HepG2 (cell line): ENCODE measurements at regions not wholly inside any gene's neighbourhood (a gene's known extent, or its start where the extent isn't known, plus 50 kb on each side); places are given as distances from the start of the nearest gene placed in this dataset.

ENCODE experiments used
- ATAC-seq: fragments of 200-7000 bp; cut with Tn5 transposase; 3 replicates; pipeline ENCODE4 v1.9.1; 2020; ENCODE audit warnings: mild to moderate bottlenecking, moderate library complexity
- BruUV-seq: library from RNA; stranded (reverse); fragments of 400-500 nt; replicated peaks from 2 replicates; lab custom pipeline; 2021; lab: Mats Ljungman, UMichigan
- CTCF ChIA-PET: fragments of 300-600 bp; formaldehyde crosslinking; extraction: SDS; loops from one replicate; lab custom pipeline; 2021; ENCODE audit warnings: low total read pairs, inconsistent platforms, low intra/inter-chr PET ratio; lab: Yijun Ruan, JAX
- POLR2A ChIA-PET: fragments of 350-600 bp; sonication (Branson Sonifier 250); formaldehyde crosslinking; loops from one replicate; lab custom pipeline; 2020; ENCODE audit warnings: antibody characterized with exemption, inconsistent platforms; lab: Yijun Ruan, JAX
- DNase-seq: peaks from one replicate; pipeline ENCODE4 v3.0.0-alpha.2; 2015; ENCODE audit warnings: low spot score
- FAIRE-seq: peaks from 3 replicates; lab custom pipeline; 2011; peaks lifted over from hg19 to GRCh38; lab: Jason Lieb, UNC
- H2AFZ ChIP-seq: one replicate; pipeline ENCODE4 v1.6.1; 2011; ENCODE audit warnings: low read length, inconsistent platforms
- H3K27ac ChIP-seq: fragments of 300-600 bp; 3 replicates; pipeline ENCODE4 v1.8.0; 2011; ENCODE audit warnings: mixed run types, mild to moderate bottlenecking, mixed read lengths, low read length, inconsistent platforms; ENCODE audit not compliant: insufficient read depth; ENCODE audit errors: extremely low read length
- H3K27me3 ChIP-seq, 2 experiments: fragments of 200-600 bp in 1 of 2; 2 replicates in 1 of 2; 3 replicates in 1 of 2; pipeline versions ENCODE4 v1.6.0 to v1.8.0; 2011; ENCODE audit warnings: low read length in 2 of 2, mild to moderate bottlenecking in 2 of 2, moderate library complexity in 2 of 2, inconsistent platforms in 1 of 2; ENCODE audit not compliant: insufficient read depth in 2 of 2, control insufficient read depth in 1 of 2
- H3K36me3 ChIP-seq, 2 experiments: fragments of 200-600 bp in 1 of 2; replicated peaks in 1 of 2; 2 replicates in 1 of 2; 3 replicates in 1 of 2; pipeline versions ENCODE4 v1.5.1 to v1.8.0; 2011; ENCODE audit warnings: low read length in 2 of 2, inconsistent platforms in 1 of 2; ENCODE audit not compliant: insufficient read depth in 2 of 2, control insufficient read depth in 1 of 2
- H3K4me1 ChIP-seq: 2 replicates; pipeline ENCODE4 v1.5.1; 2012; ENCODE audit warnings: low read length, inconsistent platforms; ENCODE audit not compliant: insufficient read depth
- H3K4me2 ChIP-seq: 2 replicates; pipeline ENCODE4 v1.6.0; 2011; ENCODE audit warnings: low read depth, low read length, inconsistent platforms
- H3K4me3 ChIP-seq, 3 experiments: fragments of 200-600 bp in 1 of 3; sonication (generic), shearing (Covaris generic) in 1 of 3; replicated peaks in 1 of 3; 2 replicates each; pipeline ENCODE4 v1.5.1; 2011 to 2016; ENCODE audit warnings: low read length in 3 of 3, inconsistent platforms in 2 of 3, low read depth in 2 of 3, mild to moderate bottlenecking in 2 of 3, control low read depth in 1 of 3, mixed read lengths in 1 of 3; ENCODE audit not compliant: insufficient read depth in 1 of 3
- H3K79me2 ChIP-seq: one replicate; pipeline ENCODE4 v1.6.1; 2011; ENCODE audit warnings: low read length, inconsistent platforms; ENCODE audit not compliant: insufficient read depth
- H3K9ac ChIP-seq: 2 replicates; pipeline ENCODE4 v1.6.0; 2011; ENCODE audit warnings: mild to moderate bottlenecking, low read depth, low read length, inconsistent platforms; ENCODE audit not compliant: insufficient read depth
- H3K9me3 ChIP-seq: 2 replicates; pipeline ENCODE4 v1.5.1; 2012; ENCODE audit warnings: mild to moderate bottlenecking, low read length
- H4K20me1 ChIP-seq: 2 replicates; pipeline ENCODE4 v1.6.0; 2011; ENCODE audit warnings: inconsistent platforms, mild to moderate bottlenecking, low read length, moderate library complexity; ENCODE audit not compliant: insufficient read depth
- CBX2 ChIP-seq, 2 experiments: fragments of 200-600 bp in 1 of 2; sonication (generic); formaldehyde crosslinking in 1 of 2; IDR thresholded peaks; 2 replicates each; pipeline versions ENCODE4 v1.7.0 to v1.8.1; 2018 to 2022; ENCODE audit warnings: low read depth in 2 of 2, low read length in 1 of 2, mild to moderate bottlenecking in 1 of 2, missing genetic modification reagents in 1 of 2
- CSRNP2 ChIP-seq: sonication (generic); formaldehyde crosslinking; conservative IDR thresholded peaks from 2 replicates; pipeline ENCODE4 v1.8.0; 2022; ENCODE audit warnings: low read depth, missing genetic modification reagents
- GTF3A ChIP-seq: sonication (generic); formaldehyde crosslinking; conservative IDR thresholded peaks from 2 replicates; pipeline ENCODE4 v1.4.0; 2020; ENCODE audit warnings: mild to moderate bottlenecking, missing genetic modification reagents
- HOXD1 ChIP-seq: sonication (generic); formaldehyde crosslinking; IDR thresholded peaks from 2 replicates; pipeline ENCODE4 v1.5.0; 2020; ENCODE audit warnings: missing genetic modification reagents
- NFKB2 ChIP-seq: sonication (generic); formaldehyde crosslinking; IDR thresholded peaks from 2 replicates; pipeline ENCODE4 v1.4.0; 2020; ENCODE audit warnings: missing genetic modification reagents, borderline replicate concordance
- PCBP2 ChIP-seq: fragments of 200-400 bp; formaldehyde crosslinking; optimal IDR thresholded peaks from 2 replicates; pipeline ENCODE3; 2018; ENCODE audit warnings: low read length, low read depth; ENCODE audit not compliant: poor library complexity, severe bottlenecking
- RARG ChIP-seq: sonication (generic); formaldehyde crosslinking; IDR thresholded peaks from 2 replicates; pipeline ENCODE4 v1.4.0; 2020; ENCODE audit warnings: low read depth, mild to moderate bottlenecking, missing genetic modification reagents
- REXO4 ChIP-seq: sonication (generic); formaldehyde crosslinking; IDR thresholded peaks from 2 replicates; pipeline ENCODE4 v1.8.0; 2022; ENCODE audit warnings: missing genetic modification reagents, mild to moderate bottlenecking, borderline replicate concordance
- SP2 ChIP-seq: sonication (generic); formaldehyde crosslinking; IDR thresholded peaks from 2 replicates; pipeline ENCODE4 v1.5.1; 2020; ENCODE audit warnings: mild to moderate bottlenecking, missing genetic modification reagents
- ZBTB25 ChIP-seq: IDR thresholded peaks from 2 replicates; pipeline ENCODE4 v1.6.1; 2018; ENCODE audit warnings: missing genetic modification reagents
- ZNF382 ChIP-seq: sonication (generic); formaldehyde crosslinking; IDR thresholded peaks from 2 replicates; pipeline ENCODE4 v1.5.0; 2020; ENCODE audit warnings: missing genetic modification reagents, mild to moderate bottlenecking, borderline replicate concordance
- ZNF614 ChIP-seq: IDR thresholded peaks from 2 replicates; pipeline ENCODE4 v1.6.1; 2018; ENCODE audit warnings: missing biosample characterization, missing genetic modification reagents, inconsistent platforms, borderline replicate concordance
- ZNF816 ChIP-seq: sonication (generic); formaldehyde crosslinking; IDR thresholded peaks from 2 replicates; pipeline ENCODE4 v1.8.0; 2022; ENCODE audit warnings: missing genetic modification reagents, mild to moderate bottlenecking, borderline replicate concordance
- in situ Hi-C: cut with HindIII; loops from 2 replicates; pipeline ENCODE4 v1.10.0; 2017; ENCODE audit warnings: low pct_unique_long_range_greater_than_20kb; ENCODE audit not compliant: extremely low pct_ligation_motif_present
- intact Hi-C: fragments of 100-400 bp; cut with micrococcal nuclease; formaldehyde crosslinking; loops from one replicate; pipeline ENCODE4 v1.10.0; 2022; ENCODE audit not compliant: unreplicated experiment

- no peak overlapping the region for H3K4me2 ChIP-seq
- no peaks in the 10 kb centered on the region for H3K4me1 ChIP-seq
- ChIA-PET CTCF (no interaction called here), POLR2A (no interaction called here)
- no peak overlapping the region for H3K4me3 ChIP-seq
- no peaks in the 10 kb centered on the region for H3K79me2 ChIP-seq
- BruUV-seq, result no TSS peak
- H2AFZ ChIP-seq, result no peak overlapping the region
- no peak for DNase-seq
- H3K9me3 ChIP-seq, result peaks cover 11% of the 10 kb centered on the region; the same call in 1 of the 2 replicates
- ATAC-seq, result no peak
- in situ Hi-C loops, result no loop called here
- intact Hi-C loops, result no loop called here
- H4K20me1 ChIP-seq, result no peaks in the 10 kb centered on the region
- TF ChIP-seq REXO4 (CRISPR knock-in tag) (no peak), ZBTB25 (CRISPR knock-in tag) (no peak), ZNF614 (no peak), RARG (CRISPR knock-in tag) (no peak), PCBP2 (no peak), HOXD1 (CRISPR knock-in tag) (no peak), SP2 (no peak), NFKB2 (no peak), ZNF382 (CRISPR knock-in tag) (no peak), CSRNP2 (no peak), CBX2 (IDR thresholded peaks at IDR 0.05; ENCODE audit: low read depth, low read length) (no peak), CBX2 (CRISPR knock-in tag; IDR thresholded peaks at IDR 0.05; ENCODE audit: low read depth) (no peak), ZNF816 (CRISPR knock-in tag) (no peak), GTF3A (CRISPR knock-in tag) (no peak)
- no peaks in the 10 kb centered on the region for H3K27me3 ChIP-seq
- no peak for FAIRE-seq
- H3K9ac ChIP-seq, result no peak overlapping the region
- H3K36me3 ChIP-seq, result no peaks in the 10 kb centered on the region
- H3K27ac ChIP-seq, result no peak overlapping the region
Observed at GRCh38 chr9:23542438-23542837, 283.6 kb downstream of the ELAVL2 start.
